ENCODE measurements at regions not wholly inside any gene's neighbourhood (a gene's known extent, or its start where the extent isn't known, plus 50 kb on each side); places are given as distances from the start of the nearest gene placed in this dataset.

DNA sequence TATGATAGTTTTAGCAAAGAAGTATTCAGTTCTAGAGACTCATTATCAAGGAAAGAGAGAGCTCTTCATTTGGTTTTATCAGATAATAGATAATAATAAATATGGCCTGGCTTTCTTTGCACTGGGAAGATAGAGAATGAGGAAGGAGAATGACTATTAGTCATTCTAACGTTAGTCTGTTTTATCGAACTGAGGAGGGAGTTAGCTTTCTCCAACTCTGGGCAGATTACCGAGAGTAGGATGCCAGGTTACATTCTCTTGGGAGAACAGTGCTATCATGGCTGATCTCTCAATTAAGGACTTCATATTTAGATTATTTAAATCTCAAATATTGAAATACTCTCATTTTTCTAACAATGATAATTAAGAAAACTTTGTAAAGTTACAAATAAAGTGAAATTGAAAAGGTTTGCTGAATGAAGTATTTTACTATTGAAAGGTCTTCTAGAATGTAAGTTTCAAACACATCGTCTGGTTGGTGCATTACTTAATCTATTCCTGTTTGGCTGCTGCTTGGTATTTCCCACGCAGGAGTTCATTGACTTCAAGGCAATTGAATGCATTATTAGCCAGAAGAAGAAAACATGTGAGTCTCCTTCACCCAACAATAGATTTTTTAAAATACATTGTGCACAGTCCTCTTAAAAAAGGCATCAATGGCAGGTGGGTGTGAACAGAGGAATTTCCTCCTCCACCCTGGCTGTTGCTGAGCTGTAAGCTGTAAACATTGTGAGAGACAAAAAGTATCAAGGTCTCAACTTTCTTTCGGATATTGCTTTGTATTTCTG lies 140.8 kb downstream of the C9orf152 start:
- no peaks in the 10 kb centered on the region for H3K36me3 ChIP-seq (ENCODE audit: control insufficient read depth, insufficient read depth, low read length)
- no peak overlapping the region for H3K4me3 ChIP-seq (ENCODE audit: low read depth, low read length)
- H3K27me3 ChIP-seq (ENCODE audit: control insufficient read depth, insufficient read depth, low read length): no peaks in the 10 kb centered on the region
- DNase-seq (ENCODE audit: low read depth): no peak
- TF ChIP-seq, protein P1, sequence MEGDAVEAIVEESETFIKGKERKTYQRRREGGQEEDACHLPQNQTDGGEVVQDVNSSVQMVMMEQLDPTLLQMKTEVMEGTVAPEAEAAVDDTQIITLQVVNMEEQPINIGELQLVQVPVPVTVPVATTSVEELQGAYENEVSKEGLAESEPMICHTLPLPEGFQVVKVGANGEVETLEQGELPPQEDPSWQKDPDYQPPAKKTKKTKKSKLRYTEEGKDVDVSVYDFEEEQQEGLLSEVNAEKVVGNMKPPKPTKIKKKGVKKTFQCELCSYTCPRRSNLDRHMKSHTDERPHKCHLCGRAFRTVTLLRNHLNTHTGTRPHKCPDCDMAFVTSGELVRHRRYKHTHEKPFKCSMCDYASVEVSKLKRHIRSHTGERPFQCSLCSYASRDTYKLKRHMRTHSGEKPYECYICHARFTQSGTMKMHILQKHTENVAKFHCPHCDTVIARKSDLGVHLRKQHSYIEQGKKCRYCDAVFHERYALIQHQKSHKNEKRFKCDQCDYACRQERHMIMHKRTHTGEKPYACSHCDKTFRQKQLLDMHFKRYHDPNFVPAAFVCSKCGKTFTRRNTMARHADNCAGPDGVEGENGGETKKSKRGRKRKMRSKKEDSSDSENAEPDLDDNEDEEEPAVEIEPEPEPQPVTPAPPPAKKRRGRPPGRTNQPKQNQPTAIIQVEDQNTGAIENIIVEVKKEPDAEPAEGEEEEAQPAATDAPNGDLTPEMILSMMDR (IDR thresholded peaks at IDR 0.05; ENCODE audit: insufficient read depth, low read length, poor library complexity, severe bottlenecking): no peak

DNA sequence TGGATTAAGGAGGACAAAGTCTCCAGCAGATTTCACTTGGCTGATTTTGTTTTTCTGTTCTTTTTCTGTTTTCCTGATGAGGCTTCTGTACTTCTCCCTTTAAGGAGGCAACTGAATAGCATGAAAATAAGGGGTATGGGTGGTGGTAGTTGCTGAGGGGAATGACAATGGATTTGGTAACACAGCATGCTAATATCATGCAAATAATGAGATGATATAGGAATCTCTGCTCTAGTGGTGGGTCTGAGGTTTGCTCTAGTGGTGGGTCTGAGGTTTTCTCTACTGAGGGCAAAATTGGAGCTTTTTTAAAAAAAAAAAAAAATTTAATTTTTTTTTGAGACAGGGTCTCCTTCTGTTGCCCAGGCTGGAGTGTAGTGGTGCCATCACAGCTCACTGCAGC lies 139.7 kb downstream of the C9orf152 start:
- TF ChIP-seq, protein P1 (IDR thresholded peaks at IDR 0.05; ENCODE audit: insufficient read depth, low read length, poor library complexity, severe bottlenecking): no peak
- Histone ChIP-seq H3K27me3 (ENCODE audit: control insufficient read depth, insufficient read depth, low read length) (no peaks in the 10 kb centered on the region), H3K36me3 (ENCODE audit: control insufficient read depth, insufficient read depth, low read length) (no peaks in the 10 kb centered on the region), H3K4me3 (ENCODE audit: low read depth, low read length) (no peak overlapping the region)
- no peak for DNase-seq (ENCODE audit: low read depth)

DNA sequence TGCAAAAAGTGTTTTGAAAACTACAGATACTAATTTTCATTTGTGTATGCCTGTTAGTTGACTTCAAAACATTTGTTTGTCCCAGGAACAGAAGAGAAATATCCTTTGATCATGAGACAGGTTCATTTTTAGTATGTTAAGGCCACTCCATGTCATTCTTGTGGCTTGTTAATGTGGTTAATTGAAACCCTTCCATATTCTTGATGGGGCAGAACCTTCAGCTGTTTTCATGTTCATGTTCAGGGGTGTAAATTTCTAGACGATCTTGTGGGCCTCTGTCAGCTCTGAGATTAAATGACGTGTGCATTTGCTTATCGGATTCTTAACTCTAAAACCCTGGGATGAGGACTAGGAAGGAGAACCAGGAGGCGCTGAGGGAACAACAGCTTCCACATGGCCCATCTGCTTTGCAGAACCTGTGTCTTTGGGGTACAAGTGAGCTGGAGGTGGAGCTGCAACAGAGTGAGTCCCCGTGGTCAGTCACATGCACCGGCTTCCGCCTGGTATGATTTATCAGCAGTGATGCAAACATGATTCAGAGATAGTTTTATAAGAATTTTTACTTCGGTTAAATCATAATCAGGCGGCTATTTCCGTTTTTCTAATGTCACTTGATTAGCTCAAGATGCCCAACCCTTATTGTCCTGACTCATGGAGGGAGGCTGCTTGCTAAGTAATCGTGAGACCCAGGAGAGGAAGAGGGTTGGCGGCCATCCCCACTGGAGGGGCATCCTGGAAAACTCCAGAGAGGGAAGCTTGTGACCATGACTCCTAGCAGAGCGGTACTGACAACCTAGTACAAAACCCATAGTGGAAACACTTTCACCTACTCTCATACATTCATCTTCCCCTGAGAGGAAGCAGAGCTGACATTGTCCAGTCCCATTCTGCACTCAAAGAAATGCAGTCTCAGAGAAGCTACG lies 138.4 kb downstream of the C9orf152 start:
- Histone ChIP-seq H3K27me3 (ENCODE audit: control insufficient read depth, insufficient read depth, low read length) (no peaks in the 10 kb centered on the region), H3K36me3 (ENCODE audit: control insufficient read depth, insufficient read depth, low read length) (no peaks in the 10 kb centered on the region), H3K4me3 (ENCODE audit: low read depth, low read length) (no peak overlapping the region)
- TF ChIP-seq, protein P1 (IDR thresholded peaks at IDR 0.05; ENCODE audit: insufficient read depth, low read length, poor library complexity, severe bottlenecking): no peak
- no peak for DNase-seq (ENCODE audit: low read depth)

DNA sequence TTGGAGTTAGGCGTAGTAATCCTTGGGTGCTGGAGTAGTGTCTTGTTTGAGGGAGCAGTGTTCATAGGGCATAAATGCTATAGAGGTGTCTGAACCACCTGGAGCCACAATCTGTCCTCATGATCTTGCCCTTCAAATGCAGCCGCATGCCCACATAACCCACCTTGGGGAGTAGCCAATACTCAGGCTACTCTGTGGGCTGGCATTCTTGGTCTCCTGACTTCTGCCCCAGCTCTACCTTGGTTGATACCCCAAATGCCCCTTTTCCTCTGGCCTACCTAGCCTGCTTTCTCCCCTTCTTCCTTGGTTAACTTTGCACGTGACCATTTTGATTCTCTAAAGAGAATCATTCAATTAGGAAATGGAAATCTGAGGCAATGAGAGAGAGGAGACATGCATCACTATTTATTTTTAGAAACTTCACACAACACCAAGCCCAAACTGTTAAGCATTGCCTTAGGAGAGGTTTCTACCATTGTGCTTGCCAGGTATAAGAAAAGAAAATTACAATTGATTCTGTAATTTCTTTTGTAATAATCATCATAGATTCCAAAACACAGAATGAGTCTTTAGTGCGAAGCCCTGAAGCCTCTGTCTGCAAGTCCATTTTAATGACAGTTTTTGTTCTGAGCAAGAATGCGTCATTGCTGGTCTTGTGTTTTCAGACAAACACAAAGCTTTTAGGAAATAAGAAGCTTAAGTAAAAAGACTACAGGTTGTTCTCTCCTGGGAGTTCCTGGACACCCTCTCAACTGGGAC lies 135.2 kb downstream of the C9orf152 start:
- no peak overlapping the region for H3K4me3 ChIP-seq (ENCODE audit: low read depth, low read length)
- no peak for DNase-seq (ENCODE audit: low read depth)
- TF ChIP-seq, protein P1 (IDR thresholded peaks at IDR 0.05; ENCODE audit: insufficient read depth, low read length, poor library complexity, severe bottlenecking): no peak
- H3K27me3 ChIP-seq (ENCODE audit: control insufficient read depth, insufficient read depth, low read length): no peaks in the 10 kb centered on the region
- no peaks in the 10 kb centered on the region for H3K36me3 ChIP-seq (ENCODE audit: control insufficient read depth, insufficient read depth, low read length)

DNA sequence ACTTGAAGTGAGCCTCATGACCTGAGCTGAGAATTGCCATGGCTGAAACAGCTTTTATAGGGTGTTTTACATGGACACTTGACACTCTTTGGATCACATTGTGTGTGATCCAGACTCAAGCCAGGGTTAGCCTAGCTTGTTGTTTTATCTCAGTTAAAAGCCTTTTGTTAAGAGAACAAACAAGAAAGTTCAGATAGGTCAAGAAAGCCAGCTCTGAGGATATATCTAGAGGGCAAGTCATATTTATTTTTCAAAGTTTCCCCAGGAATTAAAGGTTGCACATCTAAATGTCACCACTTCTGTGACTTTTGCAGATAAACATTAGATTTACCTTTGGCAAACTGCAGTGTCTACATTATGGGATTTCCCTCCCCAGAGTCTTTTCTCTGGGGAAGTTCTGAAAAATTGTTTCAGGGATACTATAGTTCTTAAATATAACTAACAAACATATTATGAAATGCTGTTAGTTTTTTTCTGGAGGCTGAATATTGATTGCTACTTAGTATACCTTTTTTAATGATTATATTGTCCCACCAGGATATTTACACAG lies 134.5 kb downstream of the C9orf152 start:
- no peak for DNase-seq (ENCODE audit: low read depth)
- Histone ChIP-seq H3K36me3 (ENCODE audit: control insufficient read depth, insufficient read depth, low read length) (no peaks in the 10 kb centered on the region), H3K4me3 (ENCODE audit: low read depth, low read length) (no peak overlapping the region), H3K27me3 (ENCODE audit: control insufficient read depth, insufficient read depth, low read length) (no peaks in the 10 kb centered on the region)
- TF ChIP-seq, protein P1 (IDR thresholded peaks at IDR 0.05; ENCODE audit: insufficient read depth, low read length, poor library complexity, severe bottlenecking): no peak
